DOHH2 (cell line): ENCODE measurements at regions not wholly inside any gene's neighbourhood (a gene's known extent, or its start where the extent isn't known, plus 50 kb on each side); places are given as distances from the start of the nearest gene placed in this dataset.

ENCODE experiments used
- EZH2phosphoT487 ChIP-seq: fragments of 200-600 bp; sonication (generic); IDR thresholded peaks from 2 replicates; pipeline ENCODE4 v1.6.1; 2017; ENCODE audit warnings: borderline replicate concordance, mild to moderate bottlenecking, antibody characterized with exemption, low read length, moderate library complexity, mixed read lengths
- TF ChIP-seq, protein P1 (sequence below): fragments of 200-600 bp; sonication (generic); IDR thresholded peaks from one replicate; pipeline ENCODE4 v1.5.1; 2014; ENCODE audit warnings: antibody characterized with exemption, mild to moderate bottlenecking, low read depth, low read length; ENCODE audit not compliant: poor library complexity, severe bottlenecking

DNA sequence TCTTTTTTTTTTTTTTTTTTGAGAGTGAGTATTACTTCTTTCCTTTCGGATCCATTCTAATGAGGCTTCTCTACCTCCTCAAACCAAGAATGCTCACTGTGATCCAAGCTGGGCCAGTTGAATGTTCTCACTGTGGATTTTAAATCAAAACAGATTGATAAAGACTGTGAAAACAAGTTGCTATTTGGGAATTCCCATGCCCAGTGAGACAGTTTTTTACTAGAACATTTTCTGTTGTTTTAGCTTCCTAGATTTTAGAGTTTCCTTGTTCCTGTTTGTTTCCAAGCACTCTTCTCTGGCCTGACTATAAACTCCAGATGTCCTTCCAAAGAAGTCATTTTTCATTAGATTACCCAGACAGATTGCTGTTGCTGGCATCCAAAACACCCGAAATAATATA is 60.1 kb upstream of the GALNT15 start:
- TF ChIP-seq, protein P1, sequence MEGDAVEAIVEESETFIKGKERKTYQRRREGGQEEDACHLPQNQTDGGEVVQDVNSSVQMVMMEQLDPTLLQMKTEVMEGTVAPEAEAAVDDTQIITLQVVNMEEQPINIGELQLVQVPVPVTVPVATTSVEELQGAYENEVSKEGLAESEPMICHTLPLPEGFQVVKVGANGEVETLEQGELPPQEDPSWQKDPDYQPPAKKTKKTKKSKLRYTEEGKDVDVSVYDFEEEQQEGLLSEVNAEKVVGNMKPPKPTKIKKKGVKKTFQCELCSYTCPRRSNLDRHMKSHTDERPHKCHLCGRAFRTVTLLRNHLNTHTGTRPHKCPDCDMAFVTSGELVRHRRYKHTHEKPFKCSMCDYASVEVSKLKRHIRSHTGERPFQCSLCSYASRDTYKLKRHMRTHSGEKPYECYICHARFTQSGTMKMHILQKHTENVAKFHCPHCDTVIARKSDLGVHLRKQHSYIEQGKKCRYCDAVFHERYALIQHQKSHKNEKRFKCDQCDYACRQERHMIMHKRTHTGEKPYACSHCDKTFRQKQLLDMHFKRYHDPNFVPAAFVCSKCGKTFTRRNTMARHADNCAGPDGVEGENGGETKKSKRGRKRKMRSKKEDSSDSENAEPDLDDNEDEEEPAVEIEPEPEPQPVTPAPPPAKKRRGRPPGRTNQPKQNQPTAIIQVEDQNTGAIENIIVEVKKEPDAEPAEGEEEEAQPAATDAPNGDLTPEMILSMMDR = no peak
- no peak for TF ChIP-seq EZH2phosphoT487
